Lower leg skin (tissue), 4 donors: ENCODE measurements at regions not wholly inside any gene's neighbourhood (a gene's known extent, or its start where the extent isn't known, plus 50 kb on each side); places are given as distances from the start of the nearest gene placed in this dataset.

Source experiments
- DNase-seq, 2 donors: peaks; one replicate each; pipeline ENCODE4 v3.0.0-alpha.2; 2019; ENCODE audit warnings: low spot score in 2 of 2
- H3K4me3 ChIP-seq: fragments of 200-600 bp; sonication (generic); 2 replicates; pipeline ENCODE4 v1.5.1; 2017; ENCODE audit warnings: mild to moderate bottlenecking, low read depth; ENCODE audit not compliant: poor library complexity, severe bottlenecking
- POLR2A ChIP-seq, 2 donors: fragments of 450-650 bp; IDR thresholded peaks; one replicate each; pipeline ENCODE4 v1.6.1; 2016 to 2017; ENCODE audit warnings: antibody characterized with exemption in 2 of 2, mild to moderate bottlenecking in 1 of 2, moderate library complexity in 1 of 2
- WGBS, 2 donors: methylation state at CpG; one replicate each; pipeline ENCODE4 v1.1.5; 2018; 5-methylcytosine and 5-hydroxymethylcytosine counted together
- intact Hi-C: fragments of 100-400 bp; cut with DNase I; formaldehyde crosslinking; loops from one replicate; pipeline ENCODE4 v1.15.0; 2023; ENCODE audit warnings: low total_unique reads
- TF ChIP-seq, protein P1 (sequence below), 3 donors: fragments of 450-650 bp; IDR thresholded peaks; one replicate each; pipeline ENCODE4 v1.5.1; 2016; ENCODE audit warnings: antibody characterized with exemption in 3 of 3, mild to moderate bottlenecking in 3 of 3, moderate library complexity in 2 of 3

DNA sequence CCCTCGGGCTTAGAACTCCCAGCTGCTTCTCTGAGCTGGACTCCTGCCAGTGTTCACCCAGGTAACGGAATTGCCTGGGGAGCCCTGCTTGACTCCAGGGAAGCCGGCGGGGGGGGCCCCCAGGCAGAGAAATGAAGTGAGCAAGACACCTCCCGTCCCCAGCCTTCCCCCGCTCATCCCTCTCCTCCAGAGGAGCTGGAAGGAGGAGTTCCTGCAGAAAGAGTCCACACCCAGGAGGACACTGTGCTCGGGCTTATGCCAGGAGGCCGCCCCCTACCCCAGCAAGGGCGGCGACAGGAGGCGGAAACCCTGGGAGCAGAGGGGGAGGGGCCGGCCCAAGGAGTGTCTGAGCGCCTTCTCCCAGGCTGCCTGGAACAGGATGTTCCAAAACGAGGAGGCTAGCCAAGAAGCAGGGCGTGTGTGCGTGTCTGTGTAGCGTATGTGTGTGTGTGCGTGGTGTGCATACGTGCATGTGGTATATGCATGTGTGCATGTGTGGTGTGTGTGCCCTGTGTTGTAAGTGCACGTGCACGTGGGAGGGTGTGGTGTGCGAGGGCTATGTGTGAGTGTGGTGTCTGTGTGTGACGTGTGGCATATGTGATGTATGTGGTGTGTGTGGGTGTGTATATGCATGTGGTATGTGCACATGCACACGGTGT lies 511.3 kb downstream of the SHQ1 start:
- TF ChIP-seq POLR2A (IDR thresholded peaks at IDR 0.05): no peak
- TF ChIP-seq, protein P1, sequence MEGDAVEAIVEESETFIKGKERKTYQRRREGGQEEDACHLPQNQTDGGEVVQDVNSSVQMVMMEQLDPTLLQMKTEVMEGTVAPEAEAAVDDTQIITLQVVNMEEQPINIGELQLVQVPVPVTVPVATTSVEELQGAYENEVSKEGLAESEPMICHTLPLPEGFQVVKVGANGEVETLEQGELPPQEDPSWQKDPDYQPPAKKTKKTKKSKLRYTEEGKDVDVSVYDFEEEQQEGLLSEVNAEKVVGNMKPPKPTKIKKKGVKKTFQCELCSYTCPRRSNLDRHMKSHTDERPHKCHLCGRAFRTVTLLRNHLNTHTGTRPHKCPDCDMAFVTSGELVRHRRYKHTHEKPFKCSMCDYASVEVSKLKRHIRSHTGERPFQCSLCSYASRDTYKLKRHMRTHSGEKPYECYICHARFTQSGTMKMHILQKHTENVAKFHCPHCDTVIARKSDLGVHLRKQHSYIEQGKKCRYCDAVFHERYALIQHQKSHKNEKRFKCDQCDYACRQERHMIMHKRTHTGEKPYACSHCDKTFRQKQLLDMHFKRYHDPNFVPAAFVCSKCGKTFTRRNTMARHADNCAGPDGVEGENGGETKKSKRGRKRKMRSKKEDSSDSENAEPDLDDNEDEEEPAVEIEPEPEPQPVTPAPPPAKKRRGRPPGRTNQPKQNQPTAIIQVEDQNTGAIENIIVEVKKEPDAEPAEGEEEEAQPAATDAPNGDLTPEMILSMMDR (IDR thresholded peaks at IDR 0.05): no peak
- intact Hi-C loops: no loop called here
- 14 to 19% methylated on average over 22 to 23 of the region's 24 CpGs for WGBS, 2 donors
- DNase-seq: peak; percentile 87 to 97
- no peak overlapping the region for H3K4me3 ChIP-seq

DNA sequence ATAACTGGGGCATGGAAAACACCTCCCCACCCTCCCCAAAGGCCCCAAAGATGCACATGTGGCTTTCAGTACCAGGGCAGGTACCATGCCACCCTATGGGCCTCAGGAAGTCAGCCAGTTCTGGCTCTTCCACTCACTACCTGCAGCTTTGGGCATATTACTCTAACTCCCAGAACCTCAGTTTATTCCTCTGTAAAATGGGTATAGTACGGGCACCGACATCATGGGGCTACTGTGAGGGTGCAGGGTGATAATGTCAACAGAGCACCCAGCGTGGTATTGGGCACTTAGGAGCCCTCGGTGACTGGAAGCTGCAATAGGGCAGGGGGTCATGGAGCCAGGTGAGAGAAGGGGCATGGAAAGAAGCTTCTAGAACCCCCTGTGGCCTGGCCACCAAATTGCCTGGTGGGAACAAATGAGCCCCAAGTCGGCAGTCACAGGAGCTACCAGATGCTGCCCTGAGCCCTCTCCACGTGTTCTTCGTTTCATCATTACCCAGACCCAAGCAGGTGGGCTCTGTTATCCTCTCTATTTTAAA lies 512.1 kb downstream of the SHQ1 start:
- H3K4me3 ChIP-seq: no peak overlapping the region
- 83 to 87% methylated on average over 7 of the region's 7 CpGs for WGBS, 2 donors
- peak in 1 of 2 donors; percentile 77 for DNase-seq
- intact Hi-C loops: no loop called here
- TF ChIP-seq, protein P1 (IDR thresholded peaks at IDR 0.05): no peak
- TF ChIP-seq POLR2A (IDR thresholded peaks at IDR 0.05): no peak

DNA sequence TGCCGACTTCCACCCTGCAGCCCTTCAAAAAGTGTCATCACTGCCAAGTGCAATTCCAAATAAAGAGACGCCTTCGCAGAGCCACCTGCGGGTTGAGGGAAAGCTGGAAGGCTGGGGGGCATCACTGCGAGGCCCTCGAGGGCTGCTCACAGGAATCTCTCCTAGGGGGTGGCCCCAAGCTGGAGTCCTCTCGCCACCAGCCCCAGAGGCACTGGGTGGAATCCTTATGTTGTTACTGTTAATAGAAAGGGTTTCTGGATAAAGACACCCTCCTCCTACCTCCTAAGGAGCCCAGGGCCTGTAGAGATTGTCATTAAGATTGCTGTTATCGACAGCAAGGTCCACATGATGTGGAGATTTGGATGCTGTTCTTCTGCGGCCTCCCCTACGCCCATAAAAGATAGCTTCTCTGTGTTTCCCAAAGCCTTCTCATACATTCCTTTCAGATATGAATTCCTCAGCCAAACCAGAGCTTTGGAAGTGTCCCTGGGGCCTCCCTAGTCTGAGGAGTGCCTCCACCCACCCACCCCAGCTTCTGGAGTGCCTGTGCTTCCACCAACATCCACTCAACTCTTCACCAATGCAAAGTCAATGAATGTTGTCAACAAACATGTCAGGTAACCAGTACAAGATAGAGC lies 512.7 kb downstream of the SHQ1 start:
- H3K4me3 ChIP-seq: no peak overlapping the region
- WGBS, 2 donors: 75% methylated on average over 9 to 10 of the region's 10 CpGs
- intact Hi-C loops: no loop called here
- peak in 1 of 2 donors; percentile 78 for DNase-seq
- TF ChIP-seq, protein P1 (IDR thresholded peaks at IDR 0.05): no peak
- no peak for TF ChIP-seq POLR2A (IDR thresholded peaks at IDR 0.05)

DNA sequence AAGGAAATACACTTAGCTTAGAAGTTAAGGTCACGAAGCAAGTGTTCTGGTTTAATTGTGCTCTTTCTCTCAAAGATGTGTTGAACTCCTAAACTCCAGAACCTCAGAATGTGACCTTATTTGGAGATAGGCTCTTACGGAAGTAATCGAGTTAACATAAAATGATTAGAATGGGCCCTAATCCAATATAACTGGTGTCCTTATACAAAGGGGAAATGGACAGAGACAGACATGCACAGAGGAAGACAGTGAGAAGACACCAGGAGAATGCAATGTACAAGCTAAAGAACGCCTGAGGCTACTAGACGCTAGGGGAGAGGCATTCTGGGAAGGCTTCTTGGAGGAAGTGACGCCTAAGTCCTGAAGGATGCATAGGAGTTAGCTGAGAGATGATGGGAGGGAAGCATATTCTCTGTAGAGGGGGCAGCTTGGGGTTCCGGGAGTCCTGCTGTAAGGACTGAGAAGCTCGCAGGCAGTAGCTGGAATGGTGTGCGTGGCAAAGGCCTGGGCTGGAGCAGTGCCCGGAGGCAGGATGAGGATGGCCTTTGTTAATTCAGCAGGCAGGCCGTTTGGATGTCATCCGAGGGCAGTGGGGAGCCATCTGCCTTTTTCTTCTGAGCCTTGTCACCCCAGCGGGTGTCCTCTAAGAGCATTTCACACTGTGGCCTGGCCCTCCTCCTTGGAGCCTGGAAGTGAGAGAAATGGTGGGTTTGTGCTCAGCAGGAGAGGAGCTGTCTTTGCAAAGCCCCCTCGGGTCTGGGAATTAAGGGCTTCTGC lies 513.4 kb downstream of the SHQ1 start:
- no peak overlapping the region for H3K4me3 ChIP-seq
- TF ChIP-seq, protein P1 (IDR thresholded peaks at IDR 0.05): no peak
- TF ChIP-seq POLR2A (IDR thresholded peaks at IDR 0.05): no peak
- WGBS, 2 donors: 88 to 89% methylated on average over 14 of the region's 14 CpGs
- DNase-seq: peak in 1 of 2 donors; percentile 76
- intact Hi-C loops: no loop called here

DNA sequence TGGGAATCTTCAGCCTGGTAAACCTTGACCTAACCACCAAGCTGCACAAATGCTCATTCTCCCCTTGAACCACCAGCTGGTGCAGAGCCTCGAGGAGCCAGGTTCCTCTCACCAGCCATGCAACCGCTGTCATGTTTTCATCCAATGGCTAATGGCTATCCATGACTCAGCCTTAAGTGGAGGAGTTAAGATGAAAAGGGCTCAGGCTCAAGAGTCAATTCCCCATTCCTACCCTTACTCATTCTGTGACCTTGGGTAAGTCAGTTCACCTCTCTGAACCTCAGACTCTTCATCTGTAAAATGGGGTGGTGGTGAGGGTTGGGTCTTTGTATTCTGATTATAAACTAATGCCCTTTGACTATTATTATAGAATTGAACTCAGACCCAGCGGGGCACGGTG lies 515.6 kb downstream of the SHQ1 start:
- intact Hi-C loops: no loop called here
- 94 to 97% methylated on average over 4 of the region's 4 CpGs for WGBS, 2 donors
- H3K4me3 ChIP-seq: no peak overlapping the region
- TF ChIP-seq, protein P1 (IDR thresholded peaks at IDR 0.05): no peak
- TF ChIP-seq POLR2A (IDR thresholded peaks at IDR 0.05): no peak
- no peak for DNase-seq
